ENCODE measurements at regions not wholly inside any gene's neighbourhood (a gene's known extent, or its start where the extent isn't known, plus 50 kb on each side); places are given as distances from the start of the nearest gene placed in this dataset.
"Not testable (repeated sequence)": the region's sequence is repeated elsewhere in the genome, so short reads cannot be mapped to it uniquely, and the experiment has no call there.

DNA sequence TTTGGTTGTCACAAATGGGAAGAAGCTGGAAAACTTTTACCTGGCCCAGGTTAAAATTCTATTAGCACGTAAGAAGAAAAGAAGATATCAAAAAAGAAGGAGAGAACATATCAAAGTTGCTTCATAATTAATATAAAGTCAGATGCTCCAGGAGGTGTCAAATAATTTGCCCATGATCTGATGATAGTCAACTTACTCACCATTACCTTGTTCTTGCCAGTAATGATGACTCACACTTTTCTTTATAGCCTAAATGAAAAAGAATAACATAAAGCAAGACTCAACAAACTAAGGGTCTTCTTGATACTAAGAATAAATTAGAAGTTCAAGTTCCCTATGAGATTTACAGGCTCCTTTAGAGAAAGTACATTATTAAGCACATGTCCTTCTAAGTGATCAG, 580.4 kb downstream of the TTLL7 start:
- no peak for DNase-seq (ENCODE audit: low spot score)
- in situ Hi-C loops (cut with MboI; ENCODE audit: low pct_unique_long_range_greater_than_20kb, low sequenced_read_pairs, unreplicated experiment), result no loop called here

DNA sequence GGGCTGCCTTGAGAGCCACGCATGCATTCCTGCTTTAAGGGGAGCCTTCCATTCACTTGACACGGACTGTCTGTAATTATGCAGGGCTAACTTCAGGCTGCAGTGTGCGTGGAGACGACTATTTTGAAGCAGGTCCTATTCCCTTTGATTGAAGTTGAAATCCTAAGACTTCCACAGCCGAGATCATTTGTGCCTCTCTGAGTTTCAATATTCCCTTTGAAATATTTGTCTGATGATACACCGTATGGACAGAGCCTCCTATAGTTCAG, 585.2 kb downstream of the TTLL7 start:
- in situ Hi-C loops (cut with MboI; ENCODE audit: low pct_unique_long_range_greater_than_20kb, low sequenced_read_pairs, unreplicated experiment); DNase-seq (ENCODE audit: low spot score): not testable (repeated sequence)

More for the DNA sequence above, 580.4 kb downstream of the TTLL7 start:
- TF ChIP-seq, protein P1, sequence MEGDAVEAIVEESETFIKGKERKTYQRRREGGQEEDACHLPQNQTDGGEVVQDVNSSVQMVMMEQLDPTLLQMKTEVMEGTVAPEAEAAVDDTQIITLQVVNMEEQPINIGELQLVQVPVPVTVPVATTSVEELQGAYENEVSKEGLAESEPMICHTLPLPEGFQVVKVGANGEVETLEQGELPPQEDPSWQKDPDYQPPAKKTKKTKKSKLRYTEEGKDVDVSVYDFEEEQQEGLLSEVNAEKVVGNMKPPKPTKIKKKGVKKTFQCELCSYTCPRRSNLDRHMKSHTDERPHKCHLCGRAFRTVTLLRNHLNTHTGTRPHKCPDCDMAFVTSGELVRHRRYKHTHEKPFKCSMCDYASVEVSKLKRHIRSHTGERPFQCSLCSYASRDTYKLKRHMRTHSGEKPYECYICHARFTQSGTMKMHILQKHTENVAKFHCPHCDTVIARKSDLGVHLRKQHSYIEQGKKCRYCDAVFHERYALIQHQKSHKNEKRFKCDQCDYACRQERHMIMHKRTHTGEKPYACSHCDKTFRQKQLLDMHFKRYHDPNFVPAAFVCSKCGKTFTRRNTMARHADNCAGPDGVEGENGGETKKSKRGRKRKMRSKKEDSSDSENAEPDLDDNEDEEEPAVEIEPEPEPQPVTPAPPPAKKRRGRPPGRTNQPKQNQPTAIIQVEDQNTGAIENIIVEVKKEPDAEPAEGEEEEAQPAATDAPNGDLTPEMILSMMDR (IDR thresholded peaks at IDR 0.05; ENCODE audit: extremely low read depth, insufficient read depth, missing control alignments), result no peak

DNA sequence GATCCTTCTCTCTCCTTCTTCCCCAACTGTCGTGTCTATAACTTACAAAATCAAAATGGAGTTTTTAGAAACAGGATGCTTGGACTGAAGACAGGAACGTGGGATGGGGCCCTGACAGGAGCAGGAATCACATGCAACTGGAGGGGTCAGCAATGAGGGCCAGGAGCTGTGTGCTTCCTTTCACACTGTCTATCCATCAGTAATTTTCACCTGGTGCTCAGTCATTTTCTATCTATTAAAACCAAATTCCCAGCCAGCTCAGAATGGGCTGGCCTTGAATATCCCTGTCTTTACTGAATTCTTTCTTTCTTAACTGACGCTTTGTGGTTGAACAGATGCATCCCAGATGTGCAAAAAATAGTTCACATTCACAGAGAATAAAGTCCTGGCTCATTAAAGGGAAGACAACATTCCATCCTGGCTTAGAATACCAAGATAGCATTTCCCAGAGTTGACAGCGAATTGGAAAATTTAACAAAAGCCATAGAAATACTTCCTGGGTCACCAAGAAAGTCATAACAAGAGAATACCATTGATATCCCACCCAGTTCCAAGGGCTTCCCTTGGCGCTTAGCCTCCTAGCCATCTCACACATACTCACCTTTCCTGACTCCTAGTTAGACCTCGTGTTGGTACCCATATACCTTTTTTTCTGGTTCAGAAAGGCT, 588.1 kb downstream of the TTLL7 start:
- DNase-seq (ENCODE audit: low spot score); in situ Hi-C loops (cut with MboI; ENCODE audit: low pct_unique_long_range_greater_than_20kb, low sequenced_read_pairs, unreplicated experiment): not testable (repeated sequence)

DNA sequence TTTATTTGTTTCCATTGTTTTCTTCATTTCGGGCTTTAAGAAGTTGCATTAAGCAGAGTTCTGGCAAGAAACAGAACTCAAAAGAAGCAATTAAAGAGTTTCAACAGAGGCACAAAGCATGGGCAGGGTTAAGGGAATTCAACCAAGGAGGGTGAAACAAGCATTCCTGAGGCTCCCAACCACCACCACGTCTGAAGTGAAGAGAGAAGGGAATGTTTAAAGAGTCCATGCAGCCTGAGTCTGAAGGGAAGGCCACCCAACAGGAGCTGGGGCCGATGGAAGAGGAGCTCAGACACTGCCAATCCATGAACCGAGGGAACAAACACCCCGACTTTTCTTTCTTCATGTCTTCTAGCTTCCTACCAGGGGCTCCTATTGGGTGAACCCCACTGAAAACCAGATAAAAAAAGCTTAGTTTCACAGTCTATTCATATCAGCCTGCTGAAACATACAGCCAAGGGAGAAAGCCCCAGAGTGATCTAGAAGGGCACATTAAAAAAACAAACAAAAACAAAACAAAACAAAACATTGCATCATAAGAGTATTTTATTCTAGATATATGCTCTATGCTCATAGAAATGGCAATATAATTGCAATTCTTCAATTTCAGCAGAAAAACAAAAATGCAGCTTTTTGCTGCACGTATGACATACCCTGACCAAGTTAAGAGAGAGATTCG, 592.1 kb downstream of the TTLL7 start:
- DNase-seq (ENCODE audit: low spot score); in situ Hi-C loops (cut with MboI; ENCODE audit: low pct_unique_long_range_greater_than_20kb, low sequenced_read_pairs, unreplicated experiment): not testable (repeated sequence)

DNA sequence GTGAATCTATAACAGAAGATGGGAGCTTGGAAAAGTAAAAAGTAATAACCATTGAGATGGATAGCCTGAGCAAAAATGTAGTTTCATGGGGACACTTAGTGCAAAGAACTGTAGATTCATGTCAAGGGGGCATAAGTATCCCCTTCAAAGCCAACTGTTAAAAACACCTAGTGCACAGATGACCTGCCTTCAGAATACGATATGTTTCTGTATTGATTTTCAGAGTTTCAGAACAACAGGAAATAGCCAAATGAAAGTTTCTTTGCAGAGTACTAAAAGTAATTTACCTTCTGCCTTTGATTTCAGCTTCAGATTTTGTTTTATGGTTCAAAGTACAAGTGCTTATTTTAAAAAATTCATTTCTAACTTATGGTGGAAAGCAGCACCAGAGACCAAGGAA, 593.1 kb downstream of the TTLL7 start:
- DNase-seq (ENCODE audit: low spot score); in situ Hi-C loops (cut with MboI; ENCODE audit: low pct_unique_long_range_greater_than_20kb, low sequenced_read_pairs, unreplicated experiment): not testable (repeated sequence)

DNA sequence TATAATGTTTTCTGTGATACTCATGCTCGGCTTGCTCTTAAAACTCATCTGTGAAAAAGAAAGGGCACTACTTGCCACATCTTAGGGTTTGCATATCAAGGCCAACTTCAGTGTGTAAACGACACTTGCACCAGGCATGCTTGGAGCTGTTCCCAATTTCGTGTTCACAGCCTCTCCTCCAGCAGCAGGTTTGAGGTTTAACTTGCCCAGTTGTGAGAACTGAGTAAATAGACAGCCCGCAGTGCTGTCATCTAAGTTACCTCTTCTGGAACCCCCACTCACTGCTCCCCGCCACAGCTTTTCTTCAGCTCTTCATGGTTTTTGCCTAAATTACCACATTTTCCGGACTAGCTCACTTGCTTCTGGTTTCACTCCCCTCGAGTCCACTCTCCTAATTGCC, 595.4 kb downstream of the TTLL7 start:
- in situ Hi-C loops (cut with MboI; ENCODE audit: low pct_unique_long_range_greater_than_20kb, low sequenced_read_pairs, unreplicated experiment); DNase-seq (ENCODE audit: low spot score): not testable (repeated sequence)

DNA sequence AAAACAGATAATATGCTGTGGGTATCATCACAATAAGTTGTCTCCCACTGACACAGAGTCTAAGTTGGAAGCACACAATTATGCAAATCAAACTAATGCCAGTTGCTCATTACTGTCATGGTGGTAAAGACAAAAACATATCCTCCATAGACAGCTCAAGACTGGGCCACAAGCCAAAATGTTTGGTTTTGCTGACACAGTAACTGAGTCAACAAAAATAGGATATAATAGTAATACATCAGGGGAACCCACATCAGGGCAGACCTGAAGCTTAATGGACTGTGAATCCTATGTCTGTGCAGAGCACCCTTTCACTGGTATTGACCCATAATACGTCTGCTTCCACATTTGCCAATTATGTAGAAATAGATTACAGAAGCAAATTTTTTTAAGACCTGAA, 597.8 kb downstream of the TTLL7 start:
- DNase-seq (ENCODE audit: low spot score); in situ Hi-C loops (cut with MboI; ENCODE audit: low pct_unique_long_range_greater_than_20kb, low sequenced_read_pairs, unreplicated experiment): not testable (repeated sequence)

DNA sequence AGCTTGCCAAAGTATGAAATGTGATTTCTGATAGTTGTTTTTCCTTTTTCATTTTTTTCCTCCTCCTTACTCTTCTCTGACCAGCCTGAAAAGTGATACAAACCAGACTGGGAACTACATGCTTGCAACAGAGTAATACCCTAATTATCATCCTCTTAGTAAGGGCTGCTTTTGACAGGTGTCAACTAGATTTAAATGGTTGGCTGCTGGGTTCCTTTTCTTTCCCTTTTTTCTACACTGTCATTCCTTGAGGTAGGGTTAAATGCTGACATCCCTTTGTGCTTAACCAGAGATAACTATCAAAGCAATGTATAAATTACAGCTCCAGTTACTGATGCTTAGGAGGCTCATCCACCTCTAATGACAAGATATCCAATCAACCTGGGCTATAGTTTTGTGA, 598.8 kb downstream of the TTLL7 start:
- DNase-seq (ENCODE audit: low spot score); in situ Hi-C loops (cut with MboI; ENCODE audit: low pct_unique_long_range_greater_than_20kb, low sequenced_read_pairs, unreplicated experiment): not testable (repeated sequence)

DNA sequence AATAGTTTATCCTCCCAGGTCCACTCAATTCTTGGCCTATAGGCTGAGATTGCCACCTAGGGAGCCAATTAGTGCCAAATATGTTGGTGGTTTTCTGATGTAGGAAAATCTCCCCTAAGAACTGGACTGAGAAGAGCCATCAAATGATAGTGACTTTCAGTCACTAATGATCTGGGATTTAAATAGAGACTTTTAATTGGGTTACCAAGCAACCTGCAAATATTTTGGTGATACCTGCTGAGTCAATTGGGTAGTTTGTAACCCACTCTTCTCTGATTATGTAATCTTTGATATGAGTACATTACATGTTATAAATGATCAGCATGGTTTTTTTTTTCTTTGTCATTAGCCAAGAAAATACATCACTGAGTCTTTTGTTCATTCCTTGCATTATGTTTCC, 600.8 kb downstream of the TTLL7 start:
- in situ Hi-C loops (cut with MboI; ENCODE audit: low pct_unique_long_range_greater_than_20kb, low sequenced_read_pairs, unreplicated experiment), result not testable (repeated sequence)

DNA sequence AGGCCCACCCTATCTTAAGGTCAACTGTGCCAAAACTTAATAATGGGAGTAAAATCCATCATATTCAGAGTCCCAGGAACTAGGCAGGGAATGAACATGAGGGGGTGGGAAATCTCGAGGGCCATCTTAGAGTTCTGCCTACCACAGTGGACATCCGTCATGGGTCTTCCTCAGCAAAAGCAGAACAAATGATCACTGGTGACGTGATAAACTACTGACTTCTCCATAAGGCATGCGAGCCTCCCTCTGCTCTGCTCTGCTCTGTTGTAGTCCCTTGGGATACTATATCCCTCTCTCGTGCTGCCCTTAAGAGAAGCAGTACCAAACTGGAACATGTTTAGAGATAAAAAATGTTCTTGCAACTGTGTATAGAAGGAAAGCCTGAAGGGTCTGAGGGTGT, 603.8 kb downstream of the TTLL7 start:
- in situ Hi-C loops (cut with MboI; ENCODE audit: low pct_unique_long_range_greater_than_20kb, low sequenced_read_pairs, unreplicated experiment); DNase-seq (ENCODE audit: low spot score): not testable (repeated sequence)

More for the DNA sequence above, 600.8 kb downstream of the TTLL7 start:
- DNase-seq (ENCODE audit: low spot score), result not testable (repeated sequence)

DNA sequence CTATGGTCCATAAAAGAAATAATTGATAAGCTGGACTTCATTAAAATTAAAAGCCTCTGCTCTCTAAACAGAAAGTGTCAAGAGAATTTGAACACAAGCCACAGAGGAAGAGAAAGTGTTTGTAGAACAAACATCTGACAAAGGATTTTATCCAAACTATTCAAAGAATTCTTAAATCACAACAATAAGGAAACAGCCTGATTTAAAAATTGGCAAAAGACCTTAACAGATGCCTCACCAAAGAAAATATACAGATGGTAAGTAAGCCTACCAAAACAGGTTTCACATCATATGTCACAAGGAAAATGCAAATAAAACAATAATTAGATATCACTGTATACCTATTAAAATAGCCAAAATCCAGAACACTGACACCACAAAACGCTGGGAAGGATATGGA, 612.0 kb downstream of the TTLL7 start:
- in situ Hi-C loops (cut with MboI; ENCODE audit: low pct_unique_long_range_greater_than_20kb, low sequenced_read_pairs, unreplicated experiment); DNase-seq (ENCODE audit: low spot score): not testable (repeated sequence)

DNA sequence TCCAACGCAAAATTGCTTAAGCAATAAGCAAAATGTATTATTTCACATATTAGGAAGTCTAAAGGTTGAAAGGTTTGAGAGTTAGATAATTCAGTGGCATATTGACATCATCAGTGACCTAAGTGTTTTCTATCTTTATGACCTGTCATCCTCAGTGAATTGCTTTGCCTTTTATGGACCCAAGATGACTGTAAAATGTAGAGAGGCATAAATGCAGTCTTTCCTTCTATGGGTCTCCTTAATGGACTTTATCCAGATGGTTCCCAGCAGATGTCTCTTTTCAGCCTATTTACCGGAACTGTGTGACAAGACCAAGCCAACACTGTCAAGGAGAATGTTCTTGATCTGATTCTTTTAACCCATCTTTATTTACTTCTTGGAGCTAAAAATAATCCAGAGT, 615.8 kb downstream of the TTLL7 start:
- DNase-seq (ENCODE audit: low spot score); in situ Hi-C loops (cut with MboI; ENCODE audit: low pct_unique_long_range_greater_than_20kb, low sequenced_read_pairs, unreplicated experiment): not testable (repeated sequence)

DNA sequence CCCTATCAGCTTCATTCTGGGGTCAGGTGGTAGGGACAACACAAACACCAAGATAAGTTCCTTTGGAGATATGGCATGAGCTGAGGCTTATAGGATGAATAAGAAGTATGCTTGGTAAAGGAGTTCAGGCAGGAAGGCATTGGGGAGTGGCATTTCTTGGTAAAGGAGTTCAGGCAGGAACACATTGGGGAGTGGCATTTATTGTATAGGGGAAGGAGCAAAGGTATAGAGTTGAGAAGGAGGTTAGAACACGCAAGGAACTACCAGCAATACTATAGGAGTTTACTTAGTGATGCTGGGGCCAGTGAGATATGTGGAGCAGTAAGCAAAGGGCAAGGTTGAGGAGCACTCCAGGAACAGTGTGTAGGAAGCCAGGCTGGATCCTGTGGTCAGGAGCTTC, 625.9 kb downstream of the TTLL7 start:
- DNase-seq (ENCODE audit: low spot score); in situ Hi-C loops (cut with MboI; ENCODE audit: low pct_unique_long_range_greater_than_20kb, low sequenced_read_pairs, unreplicated experiment): not testable (repeated sequence)

DNA sequence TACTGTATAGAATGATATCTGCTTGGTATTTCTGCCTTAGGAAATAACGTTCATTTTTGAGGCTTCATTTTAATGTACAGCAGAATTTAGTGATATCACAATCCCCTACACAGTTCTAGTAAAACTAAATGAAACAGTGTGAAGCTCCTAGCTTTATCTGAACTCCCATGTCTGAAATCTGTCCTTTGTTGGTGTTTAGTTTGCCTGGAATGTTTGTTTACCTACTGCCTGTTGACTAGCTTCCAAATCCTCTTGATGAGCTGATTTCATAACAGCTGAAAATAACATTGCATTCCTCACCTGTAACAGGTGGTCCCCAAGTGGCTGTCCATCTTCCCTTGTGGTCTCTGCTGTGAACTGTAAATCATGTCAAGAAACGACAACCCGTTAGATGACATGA, 629.1 kb downstream of the TTLL7 start:
- DNase-seq (ENCODE audit: low spot score); in situ Hi-C loops (cut with MboI; ENCODE audit: low pct_unique_long_range_greater_than_20kb, low sequenced_read_pairs, unreplicated experiment): not testable (repeated sequence)

DNA sequence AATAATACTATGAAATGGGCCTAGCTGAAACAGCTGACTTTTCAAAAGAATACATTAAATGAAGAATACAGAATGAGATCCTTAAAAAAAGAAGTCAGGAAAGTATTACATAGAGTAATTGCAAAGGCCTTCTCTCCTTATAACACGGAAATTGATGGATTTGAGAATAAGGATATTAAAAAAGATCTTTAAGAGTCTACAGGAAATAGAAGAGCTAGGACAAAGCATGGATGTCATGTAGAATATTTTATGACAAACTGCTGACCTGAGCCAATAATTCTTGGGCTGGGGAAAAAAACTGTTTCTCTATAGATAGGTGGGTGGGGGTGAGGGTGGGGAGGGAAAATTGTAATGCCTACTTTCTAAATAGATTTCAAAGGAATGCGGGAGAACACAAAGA, 633.6 kb downstream of the TTLL7 start:
- in situ Hi-C loops (cut with MboI; ENCODE audit: low pct_unique_long_range_greater_than_20kb, low sequenced_read_pairs, unreplicated experiment); DNase-seq (ENCODE audit: low spot score): not testable (repeated sequence)

DNA sequence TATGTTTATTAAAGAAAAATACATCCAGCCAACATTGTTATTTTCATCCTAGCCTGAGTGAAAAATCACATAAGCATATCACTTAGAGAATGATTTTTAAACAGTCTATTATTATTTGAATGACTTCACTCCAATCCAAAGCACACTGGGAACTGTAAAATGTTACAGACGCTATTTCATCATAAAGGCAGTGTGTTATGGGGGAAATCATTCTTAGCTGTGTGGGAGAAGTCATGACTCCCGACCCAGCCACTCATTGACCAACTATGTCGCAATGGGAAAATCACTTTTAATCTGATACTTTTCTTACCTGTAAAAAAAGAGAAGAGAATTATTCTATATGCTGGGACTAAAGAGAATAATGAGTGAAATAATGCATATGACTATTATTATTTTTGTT, 653.6 kb downstream of the TTLL7 start:
- DNase-seq (ENCODE audit: low spot score); in situ Hi-C loops (cut with MboI; ENCODE audit: low pct_unique_long_range_greater_than_20kb, low sequenced_read_pairs, unreplicated experiment): not testable (repeated sequence)

DNA sequence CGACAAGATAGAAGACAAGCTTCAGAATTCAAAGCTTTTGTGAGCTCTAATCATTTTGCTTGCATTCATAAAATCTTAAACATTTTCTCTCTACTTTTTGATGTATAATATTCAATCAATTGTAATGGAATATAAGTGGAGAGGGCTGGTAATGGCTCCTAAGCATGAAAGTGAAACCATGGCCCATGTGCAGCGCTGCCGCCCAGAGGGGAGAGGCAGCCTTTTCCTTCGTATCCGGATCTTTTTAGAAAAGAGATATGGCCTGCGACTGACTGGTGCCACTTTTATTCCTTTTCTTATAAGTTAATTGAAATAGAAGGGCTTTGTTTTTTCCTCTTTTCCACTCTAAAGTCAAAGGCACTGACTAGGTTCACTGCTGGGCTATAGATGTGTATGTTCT, 655.2 kb downstream of the TTLL7 start:
- in situ Hi-C loops (cut with MboI; ENCODE audit: low pct_unique_long_range_greater_than_20kb, low sequenced_read_pairs, unreplicated experiment); DNase-seq (ENCODE audit: low spot score): not testable (repeated sequence)

DNA sequence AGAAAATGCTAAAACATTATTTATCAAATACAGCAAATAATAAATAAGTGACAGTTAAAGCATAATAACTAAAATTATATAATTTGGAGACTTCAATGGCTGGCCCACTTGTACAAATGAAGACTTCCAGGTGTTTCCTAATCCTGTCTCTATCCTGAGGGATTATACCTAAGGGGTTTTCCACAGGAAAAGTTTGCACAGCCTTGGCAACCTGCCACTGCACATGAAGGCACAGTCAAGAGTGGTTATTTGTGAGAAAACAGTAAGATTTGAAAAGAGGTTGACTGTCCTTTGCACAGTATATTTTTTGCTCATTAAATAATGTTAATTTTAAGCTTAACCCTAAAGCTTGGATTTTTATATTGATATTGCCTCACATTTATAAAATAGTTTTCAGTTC, 655.9 kb downstream of the TTLL7 start:
- in situ Hi-C loops (cut with MboI; ENCODE audit: low pct_unique_long_range_greater_than_20kb, low sequenced_read_pairs, unreplicated experiment); DNase-seq (ENCODE audit: low spot score): not testable (repeated sequence)

Measured in GM13977 (cell line).